Coronary artery (tissue), 2 donors: ENCODE measurements at regions not wholly inside any gene's neighbourhood (a gene's known extent, or its start where the extent isn't known, plus 50 kb on each side); places are given as distances from the start of the nearest gene placed in this dataset.

Experiments used
- DNase-seq: peaks from one replicate; pipeline ENCODE4 v3.0.0-alpha.2; 2017; ENCODE audit warnings: low spot score
- H3K27ac ChIP-seq, 2 donors: fragments of 200-600 bp; sonication (generic); one replicate each; pipeline ENCODE4 v1.5.1; 2016 to 2019
- H3K4me3 ChIP-seq: fragments of 200-600 bp; sonication (generic); 2 replicates; pipeline ENCODE4 v1.5.1; 2016; ENCODE audit warnings: mild to moderate bottlenecking, moderate library complexity
- CTCF ChIP-seq: fragments of 200-600 bp; sonication (generic); IDR thresholded peaks from one replicate; pipeline ENCODE4 v1.5.1; 2019; ENCODE audit warnings: antibody characterized with exemption

GRCh38 chr12:17214929-17215328, 609.0 kb upstream of the LMO3 start:
- Histone ChIP-seq H3K27ac (no peak overlapping the region), H3K4me3 (no peak overlapping the region)
- DNase-seq = no peak
- TF ChIP-seq CTCF = no peak

- no peak for DNase-seq
- H3K27ac ChIP-seq = no peak overlapping the region
- TF ChIP-seq CTCF = no peak
- no peak overlapping the region for H3K4me3 ChIP-seq
Observed at GRCh38 chr12:17206553-17206952, 600.6 kb upstream of the LMO3 start.

GRCh38 chr12:17204289-17205054, 598.5 kb upstream of the LMO3 start:
- no peak for DNase-seq

GRCh38 chr12:17203497-17203896, 597.5 kb upstream of the LMO3 start:
- H3K27ac ChIP-seq = no peak overlapping the region
- DNase-seq = no peak
- TF ChIP-seq CTCF = no peak
- H3K4me3 ChIP-seq = no peak overlapping the region

More at GRCh38 chr12:17204289-17205054, 598.5 kb upstream of the LMO3 start:
- TF ChIP-seq CTCF = no peak
- H3K27ac ChIP-seq = no peak overlapping the region
- no peak overlapping the region for H3K4me3 ChIP-seq

- Histone ChIP-seq H3K27ac (no peak overlapping the region), H3K4me3 (no peak overlapping the region)
- DNase-seq = no peak
- no peak for TF ChIP-seq CTCF
Observed at GRCh38 chr12:17197971-17198370, 592.0 kb upstream of the LMO3 start.

- TF ChIP-seq CTCF = no peak
- H3K27ac ChIP-seq = no peak overlapping the region
- no peak for DNase-seq
- no peak overlapping the region for H3K4me3 ChIP-seq
Observed at GRCh38 chr12:17192721-17193120, 586.8 kb upstream of the LMO3 start.

- Histone ChIP-seq H3K27ac (no peak overlapping the region), H3K4me3 (no peak overlapping the region)
- no peak for DNase-seq
- TF ChIP-seq CTCF = no peak
Observed at GRCh38 chr12:17169726-17170471, 563.9 kb upstream of the LMO3 start.
